Activated CD4-positive, CD25-positive, alpha-beta regulatory T cell (primary cell): ENCODE measurements at regions not wholly inside any gene's neighbourhood (a gene's known extent, or its start where the extent isn't known, plus 50 kb on each side); places are given as distances from the start of the nearest gene placed in this dataset.

ENCODE experiments used
- DNase-seq, 4 experiments: peaks; one replicate each; lab custom pipeline; 2025; lab: John Stamatoyannopoulos, UW

GRCh38 chr20:56957737-56958553, 308.5 kb downstream of the BMP7 start:
- DNase-seq: no peak

DNA sequence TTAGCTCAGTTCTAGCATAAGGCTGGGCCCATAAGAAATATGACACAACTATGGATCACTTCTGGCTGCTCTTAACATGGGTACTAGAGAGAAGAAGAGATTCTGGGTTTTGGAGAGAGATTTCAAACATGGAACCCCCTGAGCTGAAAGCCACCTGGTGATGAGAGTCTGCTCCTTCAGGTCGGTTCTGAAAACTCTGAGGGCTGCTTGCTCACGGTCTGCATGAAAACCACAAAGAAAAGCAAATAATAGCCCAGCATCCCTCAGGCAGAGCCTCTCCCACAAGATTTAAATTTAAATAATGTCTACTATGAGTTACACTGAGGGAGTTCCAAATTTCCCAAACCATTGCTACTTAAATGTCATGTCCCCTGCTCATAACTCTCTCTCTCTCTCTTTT, 301.5 kb downstream of the BMP7 start:
- DNase-seq: no peak

GRCh38 chr20:56967916-56968315, 298.5 kb downstream of the BMP7 start:
- DNase-seq: no peak

DNA sequence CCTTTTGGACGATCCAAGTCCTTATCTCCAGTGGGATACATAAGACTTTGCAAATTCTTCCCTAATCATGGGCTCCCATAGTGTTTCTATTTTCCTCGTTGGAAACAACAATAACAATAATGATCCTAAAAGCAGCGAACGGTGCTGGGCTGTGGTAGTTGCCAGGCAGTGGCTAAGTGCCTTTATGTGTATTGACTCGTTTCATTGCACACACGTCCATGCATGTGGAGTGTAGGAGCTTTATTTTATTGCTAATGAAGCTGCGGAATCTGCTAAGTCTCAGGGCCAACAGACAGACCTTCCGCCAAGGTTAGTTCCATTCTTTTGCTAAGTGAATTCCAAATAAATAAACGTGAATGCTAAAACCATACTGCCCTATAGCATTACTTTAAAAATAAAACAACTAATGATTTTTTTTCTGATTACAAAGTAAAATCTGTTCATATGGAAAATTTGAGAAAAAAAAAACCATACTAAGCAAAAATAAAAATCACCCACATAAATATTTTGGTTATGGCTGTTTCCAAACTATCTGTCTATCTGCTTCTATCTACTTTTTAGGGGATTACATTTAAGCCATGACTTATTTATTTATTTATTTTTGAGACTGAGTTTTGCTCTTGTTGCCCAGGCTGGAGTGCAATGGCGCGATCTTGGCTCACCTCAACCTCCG, 297.9 kb downstream of the BMP7 start:
- DNase-seq: no peak

- DNase-seq: no peak
These were observed 291.8 kb downstream of the BMP7 start for GRCh38 chr20:56974499-56975250.

- DNase-seq: no peak
These were observed 290.6 kb downstream of the BMP7 start for GRCh38 chr20:56975838-56976237.

GRCh38 chr20:56976336-56976735, 290.1 kb downstream of the BMP7 start:
- no peak for DNase-seq

- no peak for DNase-seq
These were observed 288.0 kb downstream of the BMP7 start for GRCh38 chr20:56978475-56978874.

- no peak for DNase-seq
These were observed 287.3 kb downstream of the BMP7 start for GRCh38 chr20:56979125-56979524.

DNA sequence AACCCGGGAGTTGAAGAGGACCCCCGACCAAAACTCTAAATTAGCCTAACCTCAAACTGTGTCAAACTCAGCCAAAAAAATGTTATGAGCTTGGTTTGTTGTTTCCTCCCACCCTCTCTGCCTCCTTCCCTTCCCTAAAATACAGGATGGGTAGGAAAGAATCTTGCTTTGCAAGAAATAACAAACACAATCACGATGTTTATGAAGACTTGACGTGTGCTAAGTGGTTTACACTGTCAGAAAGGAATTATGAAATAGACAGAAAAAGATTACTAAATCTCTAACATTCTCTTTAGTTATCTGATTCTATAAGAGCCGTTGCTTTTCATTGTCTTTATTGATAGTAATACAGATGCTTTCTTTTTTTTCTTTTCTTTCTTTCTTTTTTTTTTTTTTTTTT, 285.1 kb downstream of the BMP7 start:
- no peak for DNase-seq

- DNase-seq: no peak
These were observed 282.6 kb downstream of the BMP7 start for GRCh38 chr20:56983813-56984212.

DNA sequence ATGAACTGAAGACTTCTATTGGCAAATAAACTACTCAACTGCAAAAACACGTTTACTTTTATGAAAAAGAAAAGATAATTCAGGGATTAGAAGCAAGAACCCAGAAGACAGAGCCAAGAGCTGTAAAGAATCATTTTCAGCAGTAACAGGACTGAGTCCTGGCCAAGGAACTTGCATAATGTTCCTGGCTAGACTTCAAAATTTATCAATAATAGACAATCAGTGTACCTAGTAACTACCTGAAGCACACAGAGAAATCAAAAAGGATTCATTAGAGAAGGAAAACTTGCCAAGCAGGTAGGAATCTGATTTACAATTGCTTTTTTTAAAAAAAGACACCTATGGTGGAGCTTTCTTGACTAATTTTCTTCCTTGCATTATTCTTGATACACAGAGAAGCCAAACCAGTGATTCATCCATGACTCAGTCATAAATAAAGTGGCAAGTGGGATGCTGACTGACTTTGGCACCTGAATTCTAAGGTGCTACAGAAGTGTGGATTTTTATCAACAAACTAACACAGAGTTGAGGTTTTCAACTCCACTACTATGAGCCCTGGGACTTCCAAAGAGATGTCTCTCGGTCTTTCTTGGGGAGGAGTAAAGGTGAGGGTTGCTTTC, 281.3 kb downstream of the BMP7 start:
- DNase-seq: no peak

DNA sequence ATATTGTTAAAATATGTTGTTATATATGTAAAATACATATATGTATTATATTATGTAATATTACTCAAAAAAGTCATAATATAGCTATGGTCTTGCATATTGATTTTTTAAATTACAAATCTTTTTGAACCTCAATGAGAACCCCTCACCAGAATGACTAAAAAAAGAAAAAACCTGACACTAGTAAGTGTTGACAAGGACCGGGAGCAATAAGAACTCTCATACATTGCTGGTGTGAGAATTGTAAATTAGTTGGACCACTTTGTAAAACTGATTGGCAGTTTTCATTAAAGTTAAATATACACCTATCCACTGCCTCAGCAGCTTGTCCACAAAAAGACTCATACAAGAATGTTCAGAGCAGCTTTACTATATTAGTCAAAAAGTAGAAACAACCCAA, 280.0 kb downstream of the BMP7 start:
- DNase-seq: no peak

DNA sequence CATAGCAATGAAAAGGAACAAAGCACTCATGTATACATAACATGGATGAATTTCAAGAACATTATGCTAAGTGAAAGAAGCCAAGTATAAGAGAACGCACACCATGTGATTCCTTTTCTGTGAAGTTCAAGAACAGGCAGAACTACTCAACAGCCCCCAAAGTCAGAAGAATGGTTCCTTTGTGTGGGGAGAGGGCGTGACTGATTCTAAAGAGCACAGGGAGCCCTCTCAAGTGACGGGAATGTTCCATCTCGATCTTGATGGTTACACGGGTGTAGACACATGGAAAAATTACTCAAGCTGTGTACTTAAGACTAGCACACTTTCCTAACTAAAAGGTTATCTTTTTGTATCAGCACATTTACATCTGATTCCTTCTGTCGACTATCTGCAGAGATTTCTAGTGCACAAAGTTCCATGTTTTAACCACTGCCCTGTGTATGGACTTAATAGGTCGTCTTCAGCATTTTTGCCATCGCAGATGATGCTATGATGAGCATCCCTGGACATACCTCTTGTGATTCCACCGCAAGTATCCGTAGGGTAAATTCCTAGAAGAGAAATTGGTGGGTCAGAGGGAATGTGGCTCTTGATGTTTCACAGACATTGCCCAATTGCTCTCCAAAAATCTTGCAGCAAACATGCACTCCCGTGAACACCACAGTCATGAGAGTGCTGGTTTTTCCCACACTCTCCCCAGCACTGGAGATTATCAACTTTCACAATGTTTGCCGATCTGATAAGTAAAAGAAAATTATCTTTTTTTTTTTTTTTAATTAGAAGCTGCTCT, 279.3 kb downstream of the BMP7 start:
- DNase-seq: no peak

DNA sequence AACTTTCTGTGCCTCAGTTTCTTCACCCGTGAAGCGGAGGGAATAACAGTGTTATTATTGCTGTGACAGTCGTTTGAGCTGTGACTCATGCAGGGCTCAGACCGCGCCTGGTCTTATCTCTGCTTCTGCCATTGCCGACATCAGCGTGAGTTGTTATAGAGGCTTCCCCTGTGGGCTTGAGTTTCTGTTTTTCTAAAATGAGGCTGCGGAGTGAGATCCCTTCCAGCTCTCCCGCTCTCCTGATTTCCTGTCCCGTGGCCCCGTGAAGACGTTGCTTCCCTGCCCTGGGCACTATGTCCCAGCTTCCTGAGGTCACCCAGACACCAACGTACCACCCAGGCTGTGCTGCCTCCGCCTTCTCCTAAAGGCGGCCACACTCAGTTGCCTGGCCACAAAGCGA, 278.5 kb downstream of the BMP7 start:
- DNase-seq: no peak

DNA sequence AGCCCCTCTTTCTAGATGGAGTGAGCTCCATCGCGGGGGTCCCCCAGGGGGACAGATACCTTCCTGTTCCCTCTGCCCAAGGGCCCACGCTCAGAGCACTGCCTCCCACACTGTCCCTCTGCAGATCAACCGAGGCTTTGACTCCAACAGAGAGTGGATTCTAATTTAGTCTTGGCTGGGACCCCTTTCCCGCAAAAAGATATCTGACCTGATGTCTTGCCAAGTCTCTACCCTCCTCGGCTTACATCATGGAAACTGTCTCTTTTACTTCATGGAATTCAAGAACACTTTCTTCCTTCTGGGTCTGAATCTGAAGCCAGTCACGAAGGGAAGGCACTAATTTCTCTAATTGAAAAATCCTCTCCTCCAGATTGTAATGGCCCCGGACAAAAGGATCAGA, 278.0 kb downstream of the BMP7 start:
- no peak for DNase-seq

DNA sequence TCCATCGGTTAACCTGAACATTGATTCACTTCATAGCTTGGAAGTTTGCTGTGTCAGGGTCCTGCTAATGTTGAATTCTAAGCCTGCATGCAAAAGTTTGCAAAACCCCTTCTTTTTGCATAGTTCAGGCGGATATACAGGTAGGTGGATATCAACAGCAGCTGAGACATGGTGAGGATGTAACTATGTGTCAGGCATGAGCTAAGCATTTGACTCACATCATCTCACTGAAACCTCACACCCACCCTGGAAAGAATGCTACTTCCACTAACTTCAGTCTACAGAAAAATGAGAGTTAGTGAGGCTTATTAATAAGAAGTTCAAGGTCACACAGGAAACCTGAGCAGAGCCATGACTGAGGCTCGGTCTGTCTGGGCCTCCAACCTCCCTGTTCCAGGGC, 276.9 kb downstream of the BMP7 start:
- DNase-seq: no peak

GRCh38 chr20:56993020-56993559, 273.4 kb downstream of the BMP7 start:
- DNase-seq: no peak

DNA sequence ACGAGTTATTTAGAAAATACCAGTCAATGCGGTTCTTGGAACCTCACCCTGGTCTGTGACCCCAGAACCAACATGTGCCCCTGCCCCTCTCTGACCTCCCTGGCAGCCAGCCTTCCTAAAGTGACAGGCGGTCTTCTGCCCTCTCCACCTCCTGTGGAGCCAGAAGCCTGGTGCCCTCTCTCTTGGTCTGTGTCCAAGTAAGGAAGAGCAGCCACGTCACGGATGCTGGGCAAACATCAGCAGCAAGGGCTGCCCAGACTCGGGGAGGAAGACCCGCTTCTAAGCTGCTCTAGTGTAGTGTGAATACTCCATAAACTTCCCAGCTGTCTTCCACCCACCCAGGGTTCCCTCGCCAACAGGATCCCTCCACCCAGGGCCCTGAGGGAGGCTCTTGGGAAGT, 272.4 kb downstream of the BMP7 start:
- no peak for DNase-seq

- no peak for DNase-seq
These were observed 271.3 kb downstream of the BMP7 start for GRCh38 chr20:56995149-56995548.

DNA sequence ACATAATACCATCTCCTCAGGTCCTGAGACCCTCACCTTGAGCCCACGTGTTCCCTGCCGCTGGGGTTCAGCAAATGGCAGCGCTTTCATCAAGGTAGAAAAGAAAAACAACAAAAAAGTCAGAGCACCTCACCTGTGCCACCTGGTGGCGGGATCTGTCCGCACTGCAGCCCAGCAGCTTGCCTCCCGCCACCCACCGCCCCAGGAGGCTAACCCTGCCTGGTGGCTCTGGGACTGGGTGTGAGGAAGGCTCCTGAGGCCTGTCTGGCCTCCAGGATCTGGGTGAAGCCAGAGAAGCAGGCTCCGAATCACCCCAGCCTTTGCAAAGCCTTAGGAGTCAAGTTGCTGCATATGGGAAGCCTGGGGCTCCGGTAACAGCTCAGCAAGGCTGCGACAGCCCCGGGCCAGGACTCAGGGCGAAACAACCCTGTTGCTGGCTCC, 270.8 kb downstream of the BMP7 start:
- no peak for DNase-seq
